ENCODE measurements at regions not wholly inside any gene's neighbourhood (a gene's known extent, or its start where the extent isn't known, plus 50 kb on each side); places are given as distances from the start of the nearest gene placed in this dataset.

DNA sequence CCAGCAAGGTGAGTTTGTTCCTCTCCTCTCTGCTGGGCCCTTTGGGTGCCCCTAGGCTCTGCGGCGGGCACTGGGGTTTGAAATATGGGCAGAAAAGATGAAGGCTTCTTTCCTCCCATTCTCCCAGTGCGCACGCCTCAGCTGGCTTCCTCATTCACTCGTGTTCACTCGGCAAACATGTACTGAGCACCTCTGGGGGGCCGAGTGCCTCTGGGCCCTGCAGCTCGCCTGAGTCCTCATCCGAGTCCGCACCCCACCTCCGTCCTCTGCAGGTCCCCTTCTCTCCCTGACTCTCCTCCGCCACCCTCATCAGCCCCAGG lies 98.5 kb upstream of the RUNX3 start:
- no peak for ATAC-seq
- no peak for DNase-seq (ENCODE audit: low spot score)

DNA sequence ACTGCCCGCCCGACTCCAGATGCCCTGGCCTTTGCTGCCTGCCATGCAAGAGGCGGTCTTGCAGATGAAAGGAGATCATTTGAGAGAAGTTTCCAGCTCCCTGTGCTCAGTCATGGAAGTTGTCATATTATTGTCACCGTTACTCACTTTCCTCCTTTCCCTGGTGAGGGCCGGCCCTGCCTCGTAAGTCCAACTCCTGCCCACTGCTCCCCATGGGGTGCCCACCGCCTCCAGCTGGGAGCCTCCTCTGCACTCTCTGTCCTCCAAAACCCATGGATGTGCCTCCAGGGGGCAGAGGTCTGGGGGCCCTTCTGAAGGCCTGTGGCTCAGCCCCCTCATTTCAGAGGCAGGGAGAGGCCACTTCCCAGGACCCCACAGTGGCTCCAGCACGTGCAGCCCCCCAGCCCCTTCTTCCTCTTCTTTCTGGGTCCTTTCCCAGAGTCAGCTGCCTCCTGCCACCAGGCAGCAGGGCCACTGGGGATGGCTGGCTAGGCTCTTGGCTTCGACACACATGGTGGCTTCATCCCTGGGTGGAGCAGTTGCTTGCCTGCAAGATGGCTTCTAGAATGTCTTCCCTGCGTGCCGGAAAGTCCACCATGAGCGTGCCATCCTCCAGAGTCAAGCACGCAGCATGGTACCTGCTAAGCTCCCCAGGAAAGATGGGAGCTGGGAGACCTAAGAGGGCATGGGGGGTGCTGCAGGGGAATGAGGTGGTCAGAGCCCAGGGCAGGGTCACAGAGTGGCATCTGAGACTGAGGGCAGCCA lies 97.9 kb upstream of the RUNX3 start:
- no peak for DNase-seq (ENCODE audit: low spot score)
- no peak for ATAC-seq

DNA sequence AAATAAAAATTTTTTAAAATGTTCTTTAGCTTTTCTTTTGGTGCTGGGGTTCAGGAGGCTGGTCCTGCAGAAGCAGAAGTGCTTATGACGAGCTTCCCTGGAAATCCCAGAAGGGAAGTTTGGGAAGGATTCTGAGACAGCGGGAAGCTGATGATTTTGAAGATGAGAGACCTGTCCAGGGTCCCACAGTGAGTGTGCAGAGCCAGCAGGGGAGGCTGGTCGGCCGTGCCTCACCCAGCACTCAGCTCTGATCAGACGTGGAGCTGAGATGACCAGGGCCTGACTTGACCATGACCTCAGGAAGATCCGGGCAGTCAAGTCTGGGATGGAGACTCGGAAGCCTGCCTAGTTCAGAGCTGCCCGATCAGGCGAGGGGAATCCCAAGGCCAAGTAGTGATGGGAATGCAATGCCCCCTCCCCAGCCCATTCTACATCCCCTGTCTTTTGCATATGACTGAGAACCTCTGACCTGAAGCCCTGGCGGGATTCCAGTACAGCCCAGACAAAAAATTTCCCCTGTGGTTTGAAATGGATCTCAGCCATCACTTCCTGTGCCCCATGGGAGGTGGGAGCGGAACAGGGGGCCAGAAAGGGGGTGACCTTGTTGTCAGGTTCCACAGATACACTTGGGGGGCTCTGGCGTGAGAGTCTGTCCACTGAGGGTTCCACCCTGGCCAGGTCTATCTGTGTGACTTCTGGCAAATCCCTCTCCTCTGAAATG lies 96.8 kb upstream of the RUNX3 start:
- no peak for DNase-seq (ENCODE audit: low spot score)
- ATAC-seq, result no peak

DNA sequence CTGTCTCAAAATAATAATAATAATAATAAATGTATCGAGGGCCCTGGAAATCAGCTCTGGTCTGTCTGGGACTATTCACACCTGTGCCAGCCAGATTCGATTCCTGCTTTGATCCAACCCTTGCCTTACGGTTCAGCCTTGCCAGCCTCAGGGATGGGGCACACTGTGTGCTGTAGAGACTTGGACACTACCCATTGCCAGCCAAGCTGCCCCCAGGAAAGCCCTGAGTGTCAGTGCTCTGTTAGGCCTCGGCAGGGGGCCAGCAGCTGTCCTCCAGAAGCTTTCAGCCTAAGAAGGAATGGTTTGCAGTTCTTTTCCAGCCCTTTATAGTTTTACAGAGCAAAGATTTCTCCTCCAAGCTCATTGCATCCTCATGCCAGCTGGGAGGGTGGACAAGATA lies 96.2 kb upstream of the RUNX3 start:
- no peak for ATAC-seq
- no peak for DNase-seq (ENCODE audit: low spot score)

DNA sequence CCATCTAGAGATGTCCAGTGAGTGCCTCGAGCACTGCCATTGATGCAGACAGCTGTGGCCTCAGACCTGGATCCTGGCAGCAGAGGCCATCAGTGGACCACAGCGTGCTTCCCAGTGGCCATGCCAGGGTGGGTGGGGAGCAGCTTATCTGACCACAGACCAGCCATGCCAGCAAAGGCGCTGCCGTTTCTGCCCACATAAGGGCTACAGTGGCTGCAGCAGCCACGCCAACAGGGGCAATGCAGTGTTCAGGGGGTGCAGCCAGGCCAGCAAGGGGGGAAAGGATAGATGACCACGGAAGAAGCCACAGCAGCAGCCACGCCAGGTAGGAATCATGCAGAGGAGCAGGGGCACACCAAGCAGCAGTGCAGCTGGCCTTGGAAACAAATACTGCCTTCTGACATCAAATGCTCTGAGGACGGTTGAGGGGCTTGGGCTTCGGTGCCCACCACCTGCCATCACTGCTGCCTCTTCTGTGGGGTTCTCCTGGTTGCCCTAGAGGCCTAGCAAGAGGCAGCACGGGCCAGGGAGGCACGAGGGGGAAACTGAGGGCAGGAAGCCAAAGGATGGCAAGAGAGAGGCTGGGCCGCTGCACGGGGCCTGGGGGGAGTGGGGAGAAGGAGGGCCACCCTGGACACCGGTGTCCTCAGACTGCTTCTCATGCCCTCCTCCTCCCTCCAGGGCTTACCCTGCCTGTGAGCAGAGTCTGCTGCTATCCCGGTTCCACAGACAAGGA lies 94.7 kb upstream of the RUNX3 start:
- ATAC-seq (no peak), DNase-seq (ENCODE audit: low spot score) (no peak)

DNA sequence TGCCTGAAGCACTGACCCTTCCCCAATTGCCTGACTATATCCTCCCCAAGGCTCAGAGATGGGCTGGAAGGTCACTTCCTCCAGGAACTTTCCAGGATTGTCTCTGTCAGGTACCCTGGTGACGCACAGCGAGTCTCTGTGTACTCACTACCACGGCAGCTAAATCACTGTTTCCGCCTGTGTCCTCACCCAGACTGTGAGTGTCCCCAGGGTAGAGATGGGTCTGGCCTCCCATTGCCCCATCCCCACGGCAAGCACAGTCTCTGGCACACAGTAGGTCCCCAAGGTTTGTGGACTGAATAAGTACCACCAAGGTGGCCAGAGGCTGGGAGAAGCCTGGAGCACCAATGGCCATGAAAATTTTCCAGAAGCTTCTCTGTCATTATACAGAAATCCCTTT lies 93.8 kb upstream of the RUNX3 start:
- ATAC-seq (no peak), DNase-seq (ENCODE audit: low spot score) (no peak)

DNA sequence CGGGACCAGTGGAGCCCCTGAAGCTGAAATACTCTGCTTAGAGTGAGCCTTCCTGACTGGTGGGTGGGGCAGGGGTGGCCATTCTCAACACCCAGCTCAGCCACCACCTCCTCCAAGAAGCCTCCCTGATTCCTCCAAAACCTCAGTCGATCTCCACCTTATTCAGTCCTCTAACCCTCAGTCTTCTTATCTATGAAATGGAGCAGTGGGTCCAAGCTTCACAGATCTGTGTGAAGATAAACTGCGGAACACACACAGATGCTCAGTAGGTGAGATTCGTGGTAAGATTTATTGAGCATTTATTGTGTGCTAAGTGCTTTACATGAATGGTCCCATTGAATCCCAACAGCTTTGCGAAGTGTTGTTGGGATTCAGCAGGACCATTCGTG lies 93.1 kb upstream of the RUNX3 start:
- ATAC-seq (no peak), DNase-seq (ENCODE audit: low spot score) (no peak)

DNA sequence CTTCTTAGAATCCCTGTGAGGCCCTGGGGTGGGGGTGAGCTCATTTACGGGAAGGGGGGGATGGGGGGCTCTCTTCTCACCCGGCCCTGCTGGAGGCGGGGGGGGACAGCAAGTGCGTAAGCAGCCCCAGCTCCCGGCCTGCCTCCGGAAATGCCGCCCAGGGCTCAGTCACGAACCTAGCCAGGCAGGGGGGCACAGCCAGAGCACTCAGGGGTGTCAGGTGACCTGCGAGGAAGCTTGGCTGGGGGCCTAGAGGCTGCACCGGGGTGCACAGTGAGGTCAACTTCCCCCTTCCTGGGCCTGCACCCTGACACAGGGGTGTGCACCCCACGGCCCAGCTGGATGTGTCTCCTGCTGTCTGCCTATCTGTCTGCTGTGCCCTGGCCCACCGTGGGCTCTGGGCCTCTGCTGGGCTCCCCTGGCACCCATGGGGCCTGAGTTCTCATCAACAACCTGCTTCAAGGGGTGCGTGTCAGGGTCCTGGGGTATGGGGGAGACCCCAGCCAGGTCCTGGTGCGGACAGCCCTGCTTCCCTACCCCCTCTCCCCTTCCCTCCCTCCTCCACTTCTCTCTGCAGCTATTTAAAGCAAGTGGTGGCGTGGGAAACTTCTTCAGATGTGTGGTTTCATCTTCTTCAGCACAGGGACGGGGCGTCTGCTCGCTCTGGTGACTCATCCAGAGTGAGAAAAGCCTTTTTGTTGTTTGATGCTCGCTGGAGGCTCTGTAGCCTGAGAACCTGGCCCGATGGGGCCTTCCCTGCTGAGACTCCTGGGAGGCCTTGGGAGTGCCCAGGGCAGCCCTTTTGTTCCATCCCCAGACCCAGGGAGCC lies 92.5 kb upstream of the RUNX3 start:
- DNase-seq (ENCODE audit: low spot score), result peak; percentile 56
- ATAC-seq, result peak; percentile 57

DNA sequence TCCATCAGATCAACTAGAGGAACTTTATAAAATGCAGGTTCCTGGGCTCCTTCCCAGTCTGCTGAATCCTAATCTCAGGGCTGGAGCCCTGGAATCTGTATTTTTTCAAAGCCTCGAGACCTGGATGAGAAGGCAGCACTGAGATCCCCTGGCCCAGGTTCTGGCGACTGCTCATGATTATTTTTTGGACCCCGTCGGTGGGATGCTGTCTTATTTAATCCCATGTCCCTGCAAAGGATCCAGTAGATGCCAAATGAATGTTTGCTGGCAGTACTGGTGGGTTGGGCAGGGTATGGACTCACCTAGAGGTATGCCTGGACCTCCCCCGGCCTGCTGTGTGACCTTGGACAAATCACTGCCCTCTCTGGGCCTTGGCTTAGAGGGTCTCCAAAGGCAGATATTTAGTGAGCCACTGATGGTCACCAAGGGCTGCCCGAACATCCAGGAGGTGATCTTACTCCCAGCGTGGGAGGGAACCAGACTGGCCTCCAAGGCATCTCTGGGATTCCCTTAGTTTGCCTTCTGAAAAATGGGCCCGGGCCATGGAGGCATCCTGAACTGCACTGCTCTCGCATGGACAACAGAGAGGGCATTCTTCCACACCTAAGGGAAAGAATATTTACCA lies 91.6 kb upstream of the RUNX3 start:
- no peak for DNase-seq (ENCODE audit: low spot score)
- ATAC-seq, result no peak

DNA sequence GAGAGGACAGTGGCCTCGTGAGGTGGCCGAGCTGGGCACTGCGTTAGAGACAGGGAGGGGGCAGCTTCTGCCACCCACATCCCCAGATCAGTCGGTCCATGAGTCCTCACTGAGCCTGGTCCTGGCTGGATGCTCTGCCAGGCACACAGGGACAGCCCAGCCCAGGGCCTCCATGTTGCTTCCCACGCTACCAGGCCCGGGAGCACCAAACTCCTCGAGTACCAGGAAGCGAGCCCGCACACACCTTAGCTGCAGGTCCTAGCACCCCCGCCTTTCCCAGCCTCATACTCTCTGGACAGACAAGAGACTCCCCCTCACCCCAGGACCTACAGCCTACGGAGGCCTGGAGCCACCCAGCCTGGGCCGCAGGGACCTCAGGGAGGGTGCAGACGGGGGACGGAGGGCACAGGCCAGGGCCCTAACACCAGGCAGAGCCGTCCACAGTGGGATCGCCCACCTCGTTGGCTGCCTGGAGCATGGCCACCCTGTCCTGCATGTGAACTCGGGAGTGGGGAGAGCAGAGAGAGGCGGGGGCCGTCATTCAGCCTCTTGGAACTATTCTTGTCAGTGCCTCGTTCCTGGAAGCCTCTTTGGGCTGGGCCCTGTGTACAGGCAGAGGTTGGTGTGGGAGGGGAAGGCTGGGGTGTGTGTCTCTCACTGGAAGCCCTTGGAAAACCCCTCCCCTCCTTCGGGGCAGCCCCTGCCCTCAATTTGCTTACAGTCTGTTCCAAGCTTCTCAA lies 90.9 kb upstream of the RUNX3 start:
- DNase-seq (ENCODE audit: low spot score), result no peak
- ATAC-seq, result no peak

DNA sequence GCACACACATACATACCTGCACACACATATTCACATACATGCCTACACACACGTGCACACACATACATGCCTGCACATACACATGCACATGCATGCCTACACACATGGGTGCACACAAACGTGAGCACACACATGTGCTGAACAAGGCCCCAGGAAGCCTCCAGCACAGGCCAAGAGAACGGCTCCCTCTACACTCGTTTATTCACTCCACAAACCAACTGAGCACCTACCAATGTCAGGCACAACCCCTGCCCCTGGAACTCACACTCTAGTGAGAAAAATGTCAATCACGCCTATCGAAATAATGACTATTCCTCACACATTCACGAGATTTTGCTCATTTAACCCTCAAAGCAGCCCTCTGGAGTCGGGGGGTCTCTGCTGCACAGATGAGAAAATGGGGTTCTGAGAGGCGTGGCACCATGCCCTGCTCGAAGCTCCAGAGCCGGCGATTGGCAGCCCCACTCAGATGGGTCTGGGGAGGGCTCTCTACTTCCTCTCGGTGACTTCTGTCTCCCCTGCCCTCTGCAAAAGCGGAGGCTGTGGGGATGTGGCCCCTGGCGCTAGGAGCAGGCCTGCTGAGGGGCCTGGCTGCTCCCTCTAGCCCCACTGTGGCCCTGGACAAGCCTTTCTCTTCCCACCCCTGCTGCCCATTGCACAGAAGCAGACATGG lies 90.2 kb upstream of the RUNX3 start:
- ATAC-seq (no peak), DNase-seq (ENCODE audit: low spot score) (no peak)

DNA sequence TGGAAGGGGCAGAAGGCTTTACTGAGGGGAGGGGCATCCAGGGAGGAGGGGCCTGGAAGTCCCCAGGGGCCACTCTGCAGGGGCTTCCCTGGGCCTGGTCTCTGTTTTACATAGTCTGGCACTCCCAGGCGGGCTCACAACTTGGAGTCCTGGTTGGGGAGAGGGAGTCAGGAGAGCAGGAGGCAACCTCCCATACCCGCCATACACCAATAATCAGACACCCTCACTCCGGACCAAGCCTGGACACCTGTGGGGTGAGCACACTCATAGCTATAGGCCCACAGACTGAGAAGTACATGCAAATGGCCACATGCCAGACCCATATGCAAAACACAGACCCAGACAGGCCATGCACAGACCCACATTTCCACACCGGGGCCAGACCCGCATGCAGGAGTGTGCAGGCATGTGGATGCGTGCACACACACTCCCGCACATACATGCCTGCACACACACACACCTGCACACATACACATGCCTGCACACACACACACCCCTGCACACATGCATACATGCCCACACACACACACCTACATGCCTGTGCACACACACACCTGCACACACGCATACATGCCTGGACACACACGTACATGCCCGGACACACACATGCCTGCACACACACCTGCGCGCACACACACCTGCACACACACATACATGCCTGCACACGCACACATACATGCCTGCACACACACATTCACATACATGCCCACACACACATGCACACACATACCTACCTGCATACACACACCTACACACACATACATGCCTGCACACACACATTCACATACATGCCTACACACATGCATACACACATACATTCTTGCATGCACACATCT lies 89.5 kb upstream of the RUNX3 start:
- ATAC-seq, result no peak

DNA sequence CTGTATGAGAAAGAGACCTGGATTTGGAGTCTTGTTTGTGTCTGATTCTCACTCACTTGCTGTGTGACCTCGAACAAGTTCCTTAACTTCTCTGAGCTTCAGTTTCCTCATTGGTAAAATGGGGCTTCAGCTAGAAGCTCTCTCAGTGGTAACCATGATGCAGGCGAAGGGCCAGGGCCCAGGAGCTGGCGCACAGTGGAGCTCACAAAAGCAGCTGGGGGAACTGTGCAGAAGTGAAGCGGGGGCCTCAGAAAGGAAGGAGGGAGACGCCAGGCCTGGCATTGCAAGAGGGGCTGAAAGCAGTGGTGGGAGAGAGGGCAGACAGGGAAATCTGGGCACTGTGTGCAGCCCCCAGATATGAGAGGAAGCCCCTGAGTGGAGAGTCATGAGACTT lies 88.9 kb upstream of the RUNX3 start:
- no peak for ATAC-seq
- no peak for DNase-seq (ENCODE audit: low spot score)

More for the DNA sequence above, 89.5 kb upstream of the RUNX3 start:
- no peak for DNase-seq (ENCODE audit: low spot score)

DNA sequence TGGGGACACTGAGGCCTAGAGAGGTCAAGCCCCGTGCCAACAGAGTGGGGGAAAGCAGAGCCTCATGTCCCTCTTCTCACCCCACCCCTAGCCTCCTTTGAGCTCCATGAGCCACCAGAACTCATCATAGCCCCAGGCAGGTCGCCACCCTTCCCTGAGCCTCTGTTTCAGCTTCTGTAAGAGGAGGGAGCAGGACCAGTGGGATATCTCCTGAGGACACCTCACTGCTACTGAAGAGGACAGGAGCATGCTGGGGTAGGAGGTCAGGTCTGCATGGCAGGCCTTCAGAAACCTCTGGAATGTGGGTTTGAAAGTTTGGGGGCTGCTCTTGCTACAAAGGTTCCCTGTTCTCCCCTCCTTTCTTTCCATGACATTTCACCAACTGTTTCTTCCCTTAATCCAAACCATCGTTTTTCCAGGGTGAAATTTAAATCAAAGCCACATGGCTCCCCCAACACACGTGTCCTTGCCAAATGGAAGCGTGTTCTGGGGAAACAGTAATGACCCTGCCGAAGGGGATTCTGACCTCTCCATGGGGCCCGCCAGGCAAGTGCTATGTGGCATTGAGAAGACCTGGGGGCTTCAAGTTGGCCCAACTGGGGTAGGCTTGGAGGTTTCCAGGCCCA lies 88.1 kb upstream of the RUNX3 start:
- ATAC-seq (no peak), DNase-seq (ENCODE audit: low spot score) (no peak)

DNA sequence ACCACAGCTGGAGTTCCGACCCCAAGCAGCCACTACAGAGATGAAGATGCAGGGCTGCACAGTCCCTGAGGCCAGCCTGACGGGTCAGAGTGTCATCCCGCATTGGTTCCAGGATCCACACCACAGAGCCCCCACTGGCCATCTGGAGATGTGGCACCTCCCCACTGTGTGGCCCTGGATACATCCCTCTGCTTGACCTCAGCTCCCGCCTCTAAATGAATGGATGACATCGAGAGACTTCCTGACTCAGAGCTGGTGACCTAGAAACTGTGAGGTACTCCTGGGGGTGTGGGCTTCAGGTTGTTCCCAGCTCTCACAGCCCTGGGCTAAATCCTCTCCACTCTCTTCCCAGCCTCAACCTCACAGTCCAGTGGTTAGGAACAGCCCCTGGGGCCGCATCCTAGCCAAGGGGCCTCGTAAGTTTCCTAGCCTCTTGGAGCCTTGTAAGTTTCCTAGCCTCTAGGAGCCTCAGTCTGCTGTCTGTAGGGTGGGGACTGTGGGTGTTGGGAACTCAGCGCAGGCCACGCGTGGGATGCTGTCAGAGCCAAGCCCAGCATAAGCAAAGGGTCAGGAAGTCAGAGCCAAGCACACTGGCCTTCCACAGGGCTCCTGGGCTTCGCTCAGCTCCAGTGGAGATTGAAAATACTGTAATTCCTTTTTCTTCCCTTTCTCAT lies 87.5 kb upstream of the RUNX3 start:
- no peak for DNase-seq (ENCODE audit: low spot score)

DNA sequence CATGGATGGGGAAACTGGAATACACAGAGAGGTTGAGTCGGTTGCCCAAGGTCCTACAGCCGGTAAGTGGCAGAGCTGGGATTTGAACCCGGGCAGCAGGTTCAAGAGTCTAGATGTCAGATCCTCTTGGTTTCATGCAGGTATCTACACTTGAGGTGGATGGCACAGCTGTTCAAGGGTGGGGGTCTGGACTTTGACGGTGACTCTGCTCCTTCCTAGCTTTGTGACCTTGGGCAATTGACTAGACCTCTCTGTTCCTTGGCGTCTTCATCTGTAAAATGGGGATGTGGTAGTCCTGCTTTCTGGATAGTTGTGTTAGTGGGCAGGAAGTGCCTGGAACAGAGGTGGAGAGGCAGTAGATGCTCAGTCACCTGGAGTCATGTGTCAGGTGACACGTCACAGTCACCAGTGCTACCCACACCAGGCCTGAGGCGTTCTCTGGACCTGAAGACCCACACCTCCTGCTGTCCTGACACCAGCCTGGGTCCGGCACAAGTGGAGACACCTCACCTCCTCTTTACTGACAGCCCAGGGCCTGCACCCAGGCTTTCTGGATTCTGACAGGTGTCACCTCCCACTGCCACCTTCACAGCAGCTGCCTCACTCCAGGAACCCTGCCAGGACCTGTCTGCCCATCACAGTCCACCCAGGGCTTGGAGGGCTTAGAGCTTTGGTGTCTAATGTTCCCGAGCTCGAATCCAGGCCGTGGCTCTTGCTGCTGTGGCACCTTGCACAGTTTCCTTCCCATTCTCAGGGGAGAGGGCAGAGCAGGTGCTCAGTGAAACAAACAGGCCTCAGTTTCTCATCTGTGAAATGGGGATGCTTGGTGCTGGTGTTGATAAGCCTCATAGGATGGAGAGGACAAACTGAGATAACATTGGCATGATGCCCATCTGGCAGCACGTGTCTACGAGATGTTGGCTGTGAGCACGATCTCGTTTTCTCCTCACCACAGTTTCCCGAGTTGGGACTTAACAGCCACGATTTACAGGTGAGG lies 83.2 kb upstream of the RUNX3 start:
- no peak for ATAC-seq
- DNase-seq (ENCODE audit: low spot score), result no peak

More for the DNA sequence above, 87.5 kb upstream of the RUNX3 start:
- ATAC-seq, result no peak

Measured in left lobe of liver (tissue), 2 donors.